Colonic mucosa (tissue), 4 donors: ENCODE measurements at regions not wholly inside any gene's neighbourhood (a gene's known extent, or its start where the extent isn't known, plus 50 kb on each side); places are given as distances from the start of the nearest gene placed in this dataset.

ENCODE experiments used
- DNase-seq: peaks from one replicate; pipeline ENCODE4 v3.0.0-alpha.2; 2020
- H3K27ac ChIP-seq: fragments of 200-600 bp; one replicate; pipeline ENCODE4 v1.8.0; 2021
- H3K27me3 ChIP-seq: fragments of 200-600 bp; one replicate; pipeline ENCODE4 v1.8.0; 2021
- H3K36me3 ChIP-seq: fragments of 200-600 bp; one replicate; pipeline ENCODE4 v1.8.0; 2021
- H3K4me1 ChIP-seq: fragments of 200-600 bp; one replicate; pipeline ENCODE4 v1.8.0; 2021; ENCODE audit warnings: mild to moderate bottlenecking
- H3K4me3 ChIP-seq: fragments of 200-600 bp; one replicate; pipeline ENCODE4 v1.8.0; 2021
- H3K9ac ChIP-seq, 2 donors: one replicate each; pipeline ENCODE4 v1.7.0; 2013; ENCODE audit warnings: control low read depth in 2 of 2, low read depth in 2 of 2, low read length in 2 of 2
- H3K9me3 ChIP-seq: fragments of 200-600 bp; one replicate; pipeline ENCODE4 v1.8.0; 2021
- intact Hi-C: fragments of 100-400 bp; cut with DNase I; formaldehyde crosslinking; loops from one replicate; pipeline ENCODE4 v1.14.1; 2022
- TF ChIP-seq, protein P1 (sequence below): fragments of 200-600 bp; IDR thresholded peaks from one replicate; pipeline ENCODE4 v1.8.0; 2022; ENCODE audit warnings: antibody characterized with exemption, mild to moderate bottlenecking
- donor health status: healthy.
- donor health status: DM: no; HTN: no; CAD: no.
- donor health status: DM: no; HTN: no; CAD: no.

GRCh38 chr18:986552-986951 is 81.9 kb downstream of the ADCYAP1 start:
- no peaks in the 10 kb centered on the region for H3K36me3 ChIP-seq
- no peaks in the 10 kb centered on the region for H3K4me1 ChIP-seq
- no peak overlapping the region for H3K9ac ChIP-seq
- no peak for DNase-seq
- H3K9me3 ChIP-seq, result no peaks in the 10 kb centered on the region
- TF ChIP-seq, protein P1, sequence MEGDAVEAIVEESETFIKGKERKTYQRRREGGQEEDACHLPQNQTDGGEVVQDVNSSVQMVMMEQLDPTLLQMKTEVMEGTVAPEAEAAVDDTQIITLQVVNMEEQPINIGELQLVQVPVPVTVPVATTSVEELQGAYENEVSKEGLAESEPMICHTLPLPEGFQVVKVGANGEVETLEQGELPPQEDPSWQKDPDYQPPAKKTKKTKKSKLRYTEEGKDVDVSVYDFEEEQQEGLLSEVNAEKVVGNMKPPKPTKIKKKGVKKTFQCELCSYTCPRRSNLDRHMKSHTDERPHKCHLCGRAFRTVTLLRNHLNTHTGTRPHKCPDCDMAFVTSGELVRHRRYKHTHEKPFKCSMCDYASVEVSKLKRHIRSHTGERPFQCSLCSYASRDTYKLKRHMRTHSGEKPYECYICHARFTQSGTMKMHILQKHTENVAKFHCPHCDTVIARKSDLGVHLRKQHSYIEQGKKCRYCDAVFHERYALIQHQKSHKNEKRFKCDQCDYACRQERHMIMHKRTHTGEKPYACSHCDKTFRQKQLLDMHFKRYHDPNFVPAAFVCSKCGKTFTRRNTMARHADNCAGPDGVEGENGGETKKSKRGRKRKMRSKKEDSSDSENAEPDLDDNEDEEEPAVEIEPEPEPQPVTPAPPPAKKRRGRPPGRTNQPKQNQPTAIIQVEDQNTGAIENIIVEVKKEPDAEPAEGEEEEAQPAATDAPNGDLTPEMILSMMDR, result no peak
- H3K27me3 ChIP-seq, result no peaks in the 10 kb centered on the region
- H3K4me3 ChIP-seq, result no peak overlapping the region
- intact Hi-C loops, result loop anchor here (5.0 kb wide), 1 partner anchor 49 kb away; no protein-coding TSS in a partner anchor
- no peak overlapping the region for H3K27ac ChIP-seq

GRCh38 chr18:987325-988186 is 82.9 kb downstream of the ADCYAP1 start:
- Histone ChIP-seq H3K4me1 (no peaks in the 10 kb centered on the region), H3K9ac (no peak overlapping the region), H3K27me3 (no peaks in the 10 kb centered on the region), H3K36me3 (no peaks in the 10 kb centered on the region), H3K27ac (no peak overlapping the region), H3K9me3 (no peaks in the 10 kb centered on the region), H3K4me3 (no peak overlapping the region)
- TF ChIP-seq, protein P1, result no peak
- intact Hi-C loops, result loop anchor here (5.0 kb wide), 1 partner anchor 50 kb away; no protein-coding TSS in a partner anchor
- no peak for DNase-seq

- H3K36me3 ChIP-seq, result no peaks in the 10 kb centered on the region
- no peak overlapping the region for H3K9ac ChIP-seq
- intact Hi-C loops, result loop anchor here (5.0 kb wide), 1 partner anchor 52 kb away; no protein-coding TSS in a partner anchor
- no peaks in the 10 kb centered on the region for H3K27me3 ChIP-seq
- no peaks in the 10 kb centered on the region for H3K4me1 ChIP-seq
- no peak overlapping the region for H3K27ac ChIP-seq
- H3K9me3 ChIP-seq, result no peaks in the 10 kb centered on the region
- TF ChIP-seq, protein P1, result no peak
- no peak for DNase-seq
- H3K4me3 ChIP-seq, result no peak overlapping the region
Measured at GRCh38 chr18:989425-989824, 84.8 kb downstream of the ADCYAP1 start.

DNA sequence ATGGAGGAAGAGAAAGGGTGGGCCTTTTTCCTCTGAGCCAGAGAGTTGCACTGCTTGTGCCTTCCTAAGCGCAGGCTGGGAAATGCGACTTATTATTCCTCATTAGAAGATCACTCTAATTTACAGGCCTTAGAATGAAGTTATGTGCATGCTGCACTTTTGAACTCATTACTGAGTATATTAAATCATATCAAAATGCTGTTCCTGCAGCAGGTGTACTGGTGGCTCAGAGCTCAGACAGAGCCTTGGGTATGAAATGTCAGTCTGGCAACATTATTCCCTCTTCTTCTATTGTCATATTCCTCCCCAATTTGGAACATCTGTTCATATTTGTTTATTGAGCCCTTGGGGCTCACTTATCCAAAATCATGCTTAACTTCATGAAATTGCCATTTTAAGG is 85.5 kb downstream of the ADCYAP1 start:
- H3K36me3 ChIP-seq, result no peaks in the 10 kb centered on the region
- H3K27ac ChIP-seq, result no peak overlapping the region
- intact Hi-C loops, result no loop called here
- no peaks in the 10 kb centered on the region for H3K27me3 ChIP-seq
- H3K9ac ChIP-seq, result no peak overlapping the region
- no peak for DNase-seq
- no peaks in the 10 kb centered on the region for H3K9me3 ChIP-seq
- H3K4me3 ChIP-seq, result no peak overlapping the region
- TF ChIP-seq, protein P1, result no peak
- no peaks in the 10 kb centered on the region for H3K4me1 ChIP-seq

- TF ChIP-seq, protein P1, result no peak
- intact Hi-C loops, result no loop called here
- Histone ChIP-seq H3K27me3 (no peaks in the 10 kb centered on the region), H3K4me3 (no peak overlapping the region), H3K9me3 (no peaks in the 10 kb centered on the region), H3K36me3 (no peaks in the 10 kb centered on the region), H3K27ac (no peak overlapping the region), H3K9ac (no peak overlapping the region), H3K4me1 (no peaks in the 10 kb centered on the region)
- no peak for DNase-seq
Measured at GRCh38 chr18:991441-991840, 86.8 kb downstream of the ADCYAP1 start.
